ENCODE measurements at regions not wholly inside any gene's neighbourhood (a gene's known extent, or its start where the extent isn't known, plus 50 kb on each side); places are given as distances from the start of the nearest gene placed in this dataset.
A peak's percentile ranks its signal among the peaks of the same experiment; 100 is the strongest.

DNA sequence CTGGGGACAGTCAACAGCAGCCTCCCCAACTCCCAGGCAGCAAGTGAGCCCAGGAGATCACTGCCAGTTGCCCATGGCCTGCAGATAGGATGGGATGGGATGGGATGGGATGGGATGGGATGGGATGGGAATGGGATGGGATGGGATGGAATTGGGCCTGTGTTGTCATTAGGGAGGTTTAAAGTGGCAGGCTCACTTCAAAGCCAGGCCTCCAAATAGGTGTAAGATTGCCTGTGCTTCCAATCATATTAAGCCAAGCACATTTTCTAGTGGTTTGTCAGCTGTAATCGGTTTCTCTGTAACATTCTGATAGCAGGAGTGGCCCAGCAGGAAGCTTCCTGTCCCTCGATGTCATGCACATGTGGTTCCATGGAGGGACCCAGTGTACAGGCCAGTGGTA, 82.7 kb upstream of the NXT1 start:
- Histone ChIP-seq H3K4me2 (no peak overlapping the region), H3K27ac (no peak overlapping the region), H3K9ac (no peak overlapping the region), H3K9me3 (peaks cover 30% of the 10 kb centered on the region), H4K20me1 (no peaks in the 10 kb centered on the region), H3K4me1 (peaks cover 16% of the 10 kb centered on the region), H3K27me3 (no peaks in the 10 kb centered on the region), H3K4me3 (no peak overlapping the region), H3K36me3 (no peaks in the 10 kb centered on the region)
- no peak for TF ChIP-seq Cebpa-rat (IDR thresholded peaks at IDR 0.05)

DNA sequence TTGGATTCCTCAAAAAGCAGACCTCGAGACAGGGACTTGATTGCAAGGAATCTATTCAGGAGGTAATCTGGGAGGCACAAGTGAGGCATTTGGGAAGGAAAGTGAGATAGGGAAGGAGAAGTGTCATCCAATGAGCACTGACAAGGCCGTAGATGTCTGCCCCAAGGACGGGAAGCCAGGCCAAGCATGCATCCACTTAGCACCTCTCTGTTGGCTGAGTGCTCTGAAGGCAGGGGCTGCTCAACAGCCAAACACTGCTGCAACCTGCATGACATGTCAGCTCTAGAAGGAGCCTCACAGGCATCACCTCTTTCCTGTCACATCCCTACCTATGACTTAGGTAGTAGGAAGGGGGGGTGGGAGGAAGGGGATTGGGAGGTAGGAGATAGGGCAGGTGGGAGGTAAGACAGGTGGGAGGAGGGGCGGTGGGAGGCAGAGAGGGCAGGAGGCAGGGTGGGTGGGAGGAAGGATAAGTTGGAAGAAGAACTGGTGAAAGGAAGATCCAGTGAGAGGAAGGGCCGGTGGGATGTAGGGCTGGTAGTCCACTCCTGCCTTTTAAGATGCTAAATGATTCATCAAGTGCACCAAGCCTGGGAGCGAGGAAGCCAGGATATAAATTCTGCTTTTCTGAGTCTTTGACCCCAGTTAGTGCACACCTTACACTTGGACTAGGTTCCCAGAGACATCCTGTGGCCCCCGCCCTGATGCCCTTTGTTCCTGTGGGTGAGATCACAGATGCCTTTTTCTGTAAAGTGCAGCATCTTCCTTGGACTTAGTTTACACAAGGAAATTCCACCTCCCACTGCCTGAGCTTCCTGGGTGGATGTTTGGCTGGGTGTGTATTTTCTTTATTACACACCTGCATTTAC, 83.8 kb upstream of the NXT1 start:
- no peaks in the 10 kb centered on the region for H4K20me1 ChIP-seq
- no peak for TF ChIP-seq Cebpa-rat (IDR thresholded peaks at IDR 0.05)
- no peaks in the 10 kb centered on the region for H3K36me3 ChIP-seq
- H3K27ac ChIP-seq, result no peak overlapping the region
- no peak overlapping the region for H3K4me3 ChIP-seq
- peaks cover 16% of the 10 kb centered on the region for H3K4me1 ChIP-seq
- H3K9me3 ChIP-seq, result peaks cover 30% of the 10 kb centered on the region
- H3K4me2 ChIP-seq, result peak overlapping the region; percentile 44; the same call in 1 of the 2 replicates
- no peak overlapping the region for H3K9ac ChIP-seq
- no peaks in the 10 kb centered on the region for H3K27me3 ChIP-seq

- Histone ChIP-seq H3K4me1 (peaks cover 16% of the 10 kb centered on the region), H3K36me3 (no peaks in the 10 kb centered on the region), H3K4me2 (peak overlapping the region; percentile 44; the same call in 1 of the 2 replicates), H3K9ac (no peak overlapping the region), H3K9me3 (peaks cover 29% of the 10 kb centered on the region), H3K4me3 (no peak overlapping the region), H3K27ac (no peak overlapping the region), H4K20me1 (no peaks in the 10 kb centered on the region), H3K27me3 (no peaks in the 10 kb centered on the region)
- no peak for TF ChIP-seq Cebpa-rat (IDR thresholded peaks at IDR 0.05)
These were observed 85.4 kb upstream of the NXT1 start for GRCh38 chr20:23265226-23265625.

- Histone ChIP-seq H3K4me3 (no peak overlapping the region), H3K27ac (no peak overlapping the region), H3K27me3 (no peaks in the 10 kb centered on the region), H3K36me3 (no peaks in the 10 kb centered on the region), H3K9ac (no peak overlapping the region), H3K4me1 (peaks cover 16% of the 10 kb centered on the region), H3K4me2 (no peak overlapping the region), H3K9me3 (peaks cover 22% of the 10 kb centered on the region), H4K20me1 (no peaks in the 10 kb centered on the region)
- no peak for TF ChIP-seq Cebpa-rat (IDR thresholded peaks at IDR 0.05)
These were observed 86.0 kb upstream of the NXT1 start for GRCh38 chr20:23264545-23264944.

- no peaks in the 10 kb centered on the region for H4K20me1 ChIP-seq
These were observed 90.3 kb upstream of the NXT1 start for GRCh38 chr20:23260181-23260840.

GRCh38 chr20:23258747-23259121, 91.9 kb upstream of the NXT1 start:
- H3K36me3 ChIP-seq, result no peaks in the 10 kb centered on the region
- H3K27ac ChIP-seq, result 0 out of 2 replicates have a peak overlapping the region, but pooled peaks have one; percentile 1
- no peak for TF ChIP-seq Cebpa-rat (IDR thresholded peaks at IDR 0.05)
- peaks cover 5% of the 10 kb centered on the region for H3K9me3 ChIP-seq
- no peaks in the 10 kb centered on the region for H3K27me3 ChIP-seq
- H4K20me1 ChIP-seq, result no peaks in the 10 kb centered on the region
- peak overlapping the region; percentile 65 for H3K4me2 ChIP-seq
- no peak overlapping the region for H3K4me3 ChIP-seq
- no peak overlapping the region for H3K9ac ChIP-seq
- H3K4me1 ChIP-seq, result peaks cover 48% of the 10 kb centered on the region

More at GRCh38 chr20:23260181-23260840, 90.3 kb upstream of the NXT1 start:
- Histone ChIP-seq H3K4me1 (peaks cover 44% of the 10 kb centered on the region), H3K36me3 (no peaks in the 10 kb centered on the region), H3K4me2 (no peak overlapping the region), H3K4me3 (no peak overlapping the region), H3K9ac (no peak overlapping the region), H3K27ac (no peak overlapping the region), H3K9me3 (peaks cover 7% of the 10 kb centered on the region), H3K27me3 (no peaks in the 10 kb centered on the region)
- TF ChIP-seq Cebpa-rat (IDR thresholded peaks at IDR 0.05), result no peak

DNA sequence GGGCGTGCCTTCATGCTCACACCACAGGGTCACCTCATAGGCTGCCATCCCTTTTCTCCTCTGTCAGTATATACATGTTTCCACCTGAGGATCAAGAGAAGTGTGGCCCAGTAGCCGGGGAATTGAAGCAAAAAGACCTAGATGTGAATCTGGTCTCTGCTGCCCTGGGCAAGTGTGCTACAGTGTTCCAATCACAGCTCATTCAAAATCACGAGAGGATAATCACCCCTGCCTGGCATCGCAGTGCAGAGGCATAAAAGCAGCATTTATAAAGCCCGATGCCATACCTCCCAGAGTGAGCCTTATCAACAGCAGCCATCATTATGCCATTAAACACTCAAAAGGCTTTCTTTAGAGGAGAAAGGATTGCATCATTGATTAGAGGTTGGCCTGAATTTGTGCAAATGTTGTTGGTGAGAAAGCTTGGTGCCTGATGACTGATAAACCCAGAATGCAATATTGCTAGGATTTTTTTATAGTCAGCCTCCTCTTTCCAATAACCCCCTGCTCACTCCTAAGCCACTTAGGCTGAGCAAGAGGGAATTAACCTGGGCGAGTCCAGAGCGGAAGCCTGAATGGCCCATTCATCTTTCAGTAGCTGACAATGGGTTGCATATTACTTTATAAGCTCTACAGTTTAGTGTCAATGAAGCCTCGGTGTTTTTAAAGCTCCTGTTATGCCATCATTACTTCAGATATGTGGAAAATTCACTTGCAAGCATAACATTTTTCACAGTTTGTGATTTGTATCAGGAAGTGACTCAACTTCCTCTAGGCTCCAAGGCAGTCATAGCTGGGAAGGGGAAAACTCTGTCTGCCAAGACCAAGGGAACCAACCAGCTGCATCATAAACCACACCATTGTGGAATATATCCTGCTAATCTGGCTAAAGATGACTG, 92.5 kb upstream of the NXT1 start:
- H3K9ac ChIP-seq, result 0 out of 2 replicates have a peak overlapping the region, but pooled peaks have one; percentile 27
- TF ChIP-seq Cebpa-rat (IDR thresholded peaks at IDR 0.05), result no peak
- no peaks in the 10 kb centered on the region for H3K9me3 ChIP-seq

GRCh38 chr20:23257106-23257761, 93.4 kb upstream of the NXT1 start:
- H3K27me3 ChIP-seq, result no peaks in the 10 kb centered on the region
- no peak overlapping the region for H3K4me3 ChIP-seq
- H3K27ac ChIP-seq, result peak overlapping the region; percentile 43; the same call in 1 of the 2 replicates
- H3K9ac ChIP-seq, result 0 out of 2 replicates have a peak overlapping the region, but pooled peaks have one; percentile 27
- no peaks in the 10 kb centered on the region for H3K9me3 ChIP-seq
- peak overlapping the region; percentile 65 for H3K4me2 ChIP-seq
- no peaks in the 10 kb centered on the region for H3K36me3 ChIP-seq
- TF ChIP-seq Cebpa-rat (IDR thresholded peaks at IDR 0.05), result no peak
- no peaks in the 10 kb centered on the region for H4K20me1 ChIP-seq
- peaks cover 48% of the 10 kb centered on the region for H3K4me1 ChIP-seq

More for the DNA sequence above, 92.5 kb upstream of the NXT1 start:
- Histone ChIP-seq H3K27me3 (no peaks in the 10 kb centered on the region), H3K4me3 (no peak overlapping the region), H3K4me2 (peak overlapping the region; percentile 65), H3K4me1 (peaks cover 48% of the 10 kb centered on the region), H4K20me1 (no peaks in the 10 kb centered on the region), H3K27ac (peak overlapping the region; percentile 43; the same call in 1 of the 2 replicates), H3K36me3 (no peaks in the 10 kb centered on the region)

Data from BLaER1 (cell line).